WERI-Rb-1 (cell line): ENCODE measurements at regions not wholly inside any gene's neighbourhood (a gene's known extent, or its start where the extent isn't known, plus 50 kb on each side); places are given as distances from the start of the nearest gene placed in this dataset.
"Not testable (repeated sequence)": the region's sequence is repeated elsewhere in the genome, so short reads cannot be mapped to it uniquely, and the experiment has no call there.

Experiments
- DNase-seq: peaks from one replicate; pipeline ENCODE4 v3.0.0-alpha.2; 2020
- H3K27ac ChIP-seq: fragments of 250-450 bp; sonication (Bioruptor Pico); 2 replicates; pipeline ENCODE4 v1.5.1; 2020; ENCODE audit warnings: mild to moderate bottlenecking, moderate library complexity
- H3K27me3 ChIP-seq: fragments of 250-450 bp; sonication (Bioruptor Pico); 2 replicates; pipeline ENCODE4 v1.5.1; 2021; ENCODE audit warnings: mild to moderate bottlenecking, low read depth, moderate library complexity; ENCODE audit not compliant: insufficient read depth, severe bottlenecking
- H3K36me3 ChIP-seq: fragments of 250-450 bp; sonication (Bioruptor Pico); 2 replicates; pipeline ENCODE4 v1.5.1; 2020; ENCODE audit warnings: mild to moderate bottlenecking, moderate library complexity
- H3K4me3 ChIP-seq: 2 replicates; pipeline ENCODE4 v1.5.1; 2011; ENCODE audit warnings: low read depth, mild to moderate bottlenecking, control low read depth, low read length
- H3K9me3 ChIP-seq: fragments of 250-450 bp; sonication (Bioruptor Pico); 2 replicates; pipeline ENCODE4 v1.5.1; 2021; ENCODE audit warnings: mild to moderate bottlenecking, moderate library complexity; ENCODE audit not compliant: severe bottlenecking
- TF ChIP-seq, protein P1 (sequence below): IDR thresholded peaks from 2 replicates; pipeline ENCODE4 v1.5.1; 2011; ENCODE audit warnings: low read depth, mild to moderate bottlenecking, control low read depth, inconsistent platforms, low read length

- DNase-seq, result no peak
- Histone ChIP-seq H3K27ac (no peak overlapping the region), H3K9me3 (peaks cover 3% of the 10 kb centered on the region), H3K36me3 (0 out of 2 replicates have a peak, but pooled peaks cover 2% of the 10 kb centered on the region), H3K27me3 (no peaks in the 10 kb centered on the region), H3K4me3 (no peak overlapping the region)
- TF ChIP-seq, protein P1, sequence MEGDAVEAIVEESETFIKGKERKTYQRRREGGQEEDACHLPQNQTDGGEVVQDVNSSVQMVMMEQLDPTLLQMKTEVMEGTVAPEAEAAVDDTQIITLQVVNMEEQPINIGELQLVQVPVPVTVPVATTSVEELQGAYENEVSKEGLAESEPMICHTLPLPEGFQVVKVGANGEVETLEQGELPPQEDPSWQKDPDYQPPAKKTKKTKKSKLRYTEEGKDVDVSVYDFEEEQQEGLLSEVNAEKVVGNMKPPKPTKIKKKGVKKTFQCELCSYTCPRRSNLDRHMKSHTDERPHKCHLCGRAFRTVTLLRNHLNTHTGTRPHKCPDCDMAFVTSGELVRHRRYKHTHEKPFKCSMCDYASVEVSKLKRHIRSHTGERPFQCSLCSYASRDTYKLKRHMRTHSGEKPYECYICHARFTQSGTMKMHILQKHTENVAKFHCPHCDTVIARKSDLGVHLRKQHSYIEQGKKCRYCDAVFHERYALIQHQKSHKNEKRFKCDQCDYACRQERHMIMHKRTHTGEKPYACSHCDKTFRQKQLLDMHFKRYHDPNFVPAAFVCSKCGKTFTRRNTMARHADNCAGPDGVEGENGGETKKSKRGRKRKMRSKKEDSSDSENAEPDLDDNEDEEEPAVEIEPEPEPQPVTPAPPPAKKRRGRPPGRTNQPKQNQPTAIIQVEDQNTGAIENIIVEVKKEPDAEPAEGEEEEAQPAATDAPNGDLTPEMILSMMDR, result no peak
Measured at GRCh38 chr4:112823156-112823555, 186.2 kb downstream of the LARP7 start.

- Histone ChIP-seq H3K36me3 (0 out of 2 replicates have a peak, but pooled peaks cover 2% of the 10 kb centered on the region), H3K9me3 (peaks cover 3% of the 10 kb centered on the region), H3K27me3 (no peaks in the 10 kb centered on the region), H3K27ac (no peak overlapping the region), H3K4me3 (no peak overlapping the region)
- TF ChIP-seq, protein P1, result no peak
- no peak for DNase-seq
Measured at GRCh38 chr4:112823606-112824005, 186.7 kb downstream of the LARP7 start.

- no peak for DNase-seq
- H3K4me3 ChIP-seq, result no peak overlapping the region
- no peak overlapping the region for H3K27ac ChIP-seq
- no peaks in the 10 kb centered on the region for H3K27me3 ChIP-seq
- peaks cover 13% of the 10 kb centered on the region for H3K9me3 ChIP-seq
- 0 out of 2 replicates have a peak, but pooled peaks cover 3% of the 10 kb centered on the region for H3K36me3 ChIP-seq
- TF ChIP-seq, protein P1, result no peak
Measured at GRCh38 chr4:112830753-112831386, 193.9 kb downstream of the LARP7 start.

- no peak overlapping the region for H3K4me3 ChIP-seq
- H3K36me3 ChIP-seq, result 0 out of 2 replicates have a peak, but pooled peaks cover 3% of the 10 kb centered on the region
- TF ChIP-seq, protein P1, result no peak
- peaks cover 17% of the 10 kb centered on the region for H3K9me3 ChIP-seq
- no peaks in the 10 kb centered on the region for H3K27me3 ChIP-seq
- H3K27ac ChIP-seq, result no peak overlapping the region
- DNase-seq, result no peak
Measured at GRCh38 chr4:112832493-112832892, 195.6 kb downstream of the LARP7 start.

DNA sequence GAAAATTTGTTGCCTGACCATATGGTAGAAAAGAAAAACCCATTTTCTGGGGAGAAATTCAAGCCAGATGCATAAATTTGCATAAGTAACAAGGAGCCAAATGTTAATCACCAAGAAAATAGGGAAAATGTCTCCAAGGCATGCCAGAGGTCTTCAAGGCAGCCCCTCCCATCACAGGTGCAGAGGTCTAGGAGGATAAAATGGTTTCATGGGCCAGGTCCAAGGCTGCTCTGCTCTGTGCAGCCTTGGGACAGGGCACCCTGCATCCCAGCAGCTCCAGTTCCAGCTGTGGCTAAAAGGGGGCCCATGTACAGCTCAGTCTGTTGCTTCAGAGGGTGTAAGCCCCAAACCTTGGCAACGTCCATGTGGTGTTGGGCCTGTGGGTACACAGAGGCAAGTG lies 200.0 kb downstream of the LARP7 start:
- Histone ChIP-seq H3K4me3 (no peak overlapping the region), H3K27me3 (no peaks in the 10 kb centered on the region), H3K9me3 (peaks cover 4% of the 10 kb centered on the region), H3K27ac (no peak overlapping the region), H3K36me3 (no peaks in the 10 kb centered on the region)
- TF ChIP-seq, protein P1, result no peak
- no peak for DNase-seq

DNA sequence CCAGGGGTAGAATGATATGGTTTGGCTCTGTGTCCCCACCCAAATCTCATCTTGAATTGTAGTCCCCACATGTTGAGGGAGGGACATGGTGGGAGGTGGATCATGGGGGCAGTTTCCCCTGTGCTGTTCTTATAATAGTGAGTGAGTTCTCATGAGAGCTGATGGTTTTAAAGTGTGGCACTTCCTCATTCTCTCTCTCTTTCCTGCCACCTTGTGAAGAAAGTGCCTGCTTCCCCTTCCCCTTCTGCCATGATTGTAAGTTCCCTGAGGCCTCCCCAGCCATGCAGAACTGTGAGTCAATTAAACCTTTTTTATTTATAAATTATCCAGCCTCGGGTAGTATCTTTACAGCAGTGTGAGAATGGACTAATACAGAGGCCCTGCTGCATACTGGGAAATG lies 201.1 kb downstream of the LARP7 start:
- not testable (repeated sequence) for H3K4me3 ChIP-seq, H3K36me3 ChIP-seq, DNase-seq, H3K9me3 ChIP-seq, H3K27me3 ChIP-seq, H3K27ac ChIP-seq
